ENCODE measurements at regions not wholly inside any gene's neighbourhood (a gene's known extent, or its start where the extent isn't known, plus 50 kb on each side); places are given as distances from the start of the nearest gene placed in this dataset.

GRCh38 chr14:22485649-22486048 is 103.4 kb downstream of the DAD1 start:
- 90% methylated on average over 6 of the region's 6 CpGs for WGBS (ENCODE audit: insufficient coverage)
- no peak for ATAC-seq (ENCODE audit: low read depth)
- intact Hi-C loops (cut with micrococcal nuclease) = no loop called here
- Histone ChIP-seq H3K27me3 (replicated peaks in 1 of 4; ENCODE audit: control extremely low read depth in 1 of 4, control insufficient read depth in 3 of 4, insufficient read depth in 4 of 4, low read length in 3 of 4) (no peaks in the 10 kb centered on the region), H3K79me2 (ENCODE audit: control insufficient read depth, insufficient read depth, low read length) (peaks cover 5% of the 10 kb centered on the region), H3K4me3 (ENCODE audit: control extremely low read depth in 1 of 5, extremely low read depth in 1 of 5, insufficient read depth in 1 of 5, low read depth in 2 of 5, low read length in 4 of 5) (no peak overlapping the region), H3K36me3 (replicated peaks in 1 of 2; ENCODE audit: control extremely low read depth in 1 of 2, control insufficient read depth in 1 of 2, extremely low read depth in 1 of 2, insufficient read depth in 2 of 2, low read length in 1 of 2) (no peaks in the 10 kb centered on the region), H3K9ac (ENCODE audit: low read length) (no peak overlapping the region), H2AFZ (ENCODE audit: insufficient read depth, low read depth, low read length, poor library complexity, severe bottlenecking) (no peak overlapping the region), H3K27ac (ENCODE audit: low read length in 2 of 2) (peak overlapping the region in 1 of 2 donors; percentile 5), H3K9me3 (ENCODE audit: control extremely low read depth in 1 of 3, control insufficient read depth in 2 of 3, insufficient read depth in 1 of 3, low read length in 2 of 3) (no peaks in the 10 kb centered on the region), H3K4me2 (replicated peaks; ENCODE audit: low read depth, low read length, poor library complexity, severe bottlenecking) (no peak overlapping the region), H3K4me1 (ENCODE audit: control insufficient read depth in 2 of 2, insufficient read depth in 2 of 2, low read length in 2 of 2) (peaks cover 47 to 77% of the 10 kb centered on the region in 2 donors), H4K20me1 (ENCODE audit: control insufficient read depth, insufficient read depth, low read length, poor library complexity, severe bottlenecking) (no peaks in the 10 kb centered on the region)
- Mint-ChIP-seq H3K9me3 (ENCODE audit: insufficient read depth) (no peaks in the 10 kb centered on the region), H3K4me3 (peak overlapping the region; percentile 9), H3K4me1 (peaks cover 91% of the 10 kb centered on the region), H3K27ac (peak overlapping the region; percentile 77), H3K27me3 (no peaks in the 10 kb centered on the region)
- ChIA-PET POLR2A (interaction anchor here (1.4 to 2.5 kb wide), 2 partner anchors 12 to 70 kb away, joined by 3 to 10 read pairs; no protein-coding TSS in a partner anchor), CTCF (interaction anchor here (1.7 to 2.6 kb wide), 3 partner anchors 12 to 95 kb away, joined by 4 to 13 read pairs (median 11); no protein-coding TSS in a partner anchor)
- DNase-seq = no peak
- TF ChIP-seq EZH2 (IDR thresholded peaks at IDR 0.05; ENCODE audit: borderline replicate concordance, insufficient read depth, low read depth, low read length, poor library complexity, severe bottlenecking) (no peak), CTCF (IDR thresholded peaks at IDR 0.05) (no peak)

- intact Hi-C loops (cut with micrococcal nuclease) = no loop called here
Measured at GRCh38 chr14:22485178-22485577, 103.8 kb downstream of the DAD1 start.

More at GRCh38 chr14:22485178-22485577, 103.8 kb downstream of the DAD1 start:
- peak overlapping the region; percentile 77 for H3K27ac Mint-ChIP-seq
- ATAC-seq (ENCODE audit: low read depth) (no peak), DNase-seq (no peak)
- 83% methylated on average over 1 of the region's 1 CpG for WGBS (ENCODE audit: insufficient coverage)
- H3K4me2 ChIP-seq (replicated peaks; ENCODE audit: low read depth, low read length, poor library complexity, severe bottlenecking) = no peak overlapping the region
- H3K4me3 ChIP-seq (ENCODE audit: control extremely low read depth in 1 of 5, extremely low read depth in 1 of 5, insufficient read depth in 1 of 5, low read depth in 2 of 5, low read length in 4 of 5) = no peak overlapping the region
- no peak overlapping the region for H2AFZ ChIP-seq (ENCODE audit: insufficient read depth, low read depth, low read length, poor library complexity, severe bottlenecking)
- no peaks in the 10 kb centered on the region for H3K9me3 Mint-ChIP-seq (ENCODE audit: insufficient read depth)
- TF ChIP-seq EZH2 (IDR thresholded peaks at IDR 0.05; ENCODE audit: borderline replicate concordance, insufficient read depth, low read depth, low read length, poor library complexity, severe bottlenecking) (no peak), CTCF (IDR thresholded peaks at IDR 0.05) (no peak)
- no peaks in the 10 kb centered on the region for H3K36me3 ChIP-seq (replicated peaks in 1 of 2; ENCODE audit: control extremely low read depth in 1 of 2, control insufficient read depth in 1 of 2, extremely low read depth in 1 of 2, insufficient read depth in 2 of 2, low read length in 1 of 2)
- H3K4me1 ChIP-seq (ENCODE audit: control insufficient read depth in 2 of 2, insufficient read depth in 2 of 2, low read length in 2 of 2) = peaks cover 50 to 77% of the 10 kb centered on the region in 2 donors
- H3K9ac ChIP-seq (ENCODE audit: low read length) = no peak overlapping the region
- peaks cover 91% of the 10 kb centered on the region for H3K4me1 Mint-ChIP-seq
- ChIA-PET POLR2A (interaction anchor here (1.4 to 2.5 kb wide), 2 partner anchors 13 to 71 kb away, joined by 3 to 10 read pairs; no protein-coding TSS in a partner anchor), CTCF (interaction anchor here (1.3 to 2.6 kb wide), 6 partner anchors 9 to 94 kb away, joined by 3 to 13 read pairs (median 4); no protein-coding TSS in a partner anchor)
- no peaks in the 10 kb centered on the region for H3K27me3 Mint-ChIP-seq
- peaks cover 5% of the 10 kb centered on the region for H3K79me2 ChIP-seq (ENCODE audit: control insufficient read depth, insufficient read depth, low read length)
- no peaks in the 10 kb centered on the region for H3K9me3 ChIP-seq (ENCODE audit: control extremely low read depth in 1 of 3, control insufficient read depth in 2 of 3, insufficient read depth in 1 of 3, low read length in 2 of 3)
- H4K20me1 ChIP-seq (ENCODE audit: control insufficient read depth, insufficient read depth, low read length, poor library complexity, severe bottlenecking) = no peaks in the 10 kb centered on the region
- no peak overlapping the region for H3K27ac ChIP-seq (ENCODE audit: low read length in 2 of 2)
- no peak overlapping the region for H3K4me3 Mint-ChIP-seq
- H3K27me3 ChIP-seq (replicated peaks in 1 of 4; ENCODE audit: control extremely low read depth in 1 of 4, control insufficient read depth in 3 of 4, insufficient read depth in 4 of 4, low read length in 3 of 4) = no peaks in the 10 kb centered on the region
